ENCODE measurements at regions not wholly inside any gene's neighbourhood (a gene's known extent, or its start where the extent isn't known, plus 50 kb on each side); places are given as distances from the start of the nearest gene placed in this dataset.
"Not testable (repeated sequence)": the region's sequence is repeated elsewhere in the genome, so short reads cannot be mapped to it uniquely, and the experiment has no call there.

DNA sequence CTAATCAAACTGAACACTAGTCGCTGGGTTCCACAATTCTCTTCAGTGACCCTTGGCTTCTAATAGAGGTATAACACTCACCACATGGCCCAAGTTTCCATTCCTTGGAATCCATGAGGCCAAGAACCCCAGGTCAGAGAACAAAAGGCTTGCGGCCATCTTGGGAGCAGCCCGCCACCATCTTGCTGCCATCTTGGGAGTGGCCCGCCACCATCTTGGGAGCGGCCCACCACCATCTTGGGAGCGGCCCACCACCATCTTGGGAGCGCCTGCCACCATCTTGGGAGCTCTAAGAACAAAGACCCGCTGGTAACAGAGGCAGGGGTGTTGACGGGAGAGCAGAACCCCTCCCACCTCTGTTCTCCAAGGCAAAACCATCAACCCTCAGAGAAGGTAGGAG, 493.4 kb downstream of the MATN1 start:
- DNase-seq = no peak

DNA sequence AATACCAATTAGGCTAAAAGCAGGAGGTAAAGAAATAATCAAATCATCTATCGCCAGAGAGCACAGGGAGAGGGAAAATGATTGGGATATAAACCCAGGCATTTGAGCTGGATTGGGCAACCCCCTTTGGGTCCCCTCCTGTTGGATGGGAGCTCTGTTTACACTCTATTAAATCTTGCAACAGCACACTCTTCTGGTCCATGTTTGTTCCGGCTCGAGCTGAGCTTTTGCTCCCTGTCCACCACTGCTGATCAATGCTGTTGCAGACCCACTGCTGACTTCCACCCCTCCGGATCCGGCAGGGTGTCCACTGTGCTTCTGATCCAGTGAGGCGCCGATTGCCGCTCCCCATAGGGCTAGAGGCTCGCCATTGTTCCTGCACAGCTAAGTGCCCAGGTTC, 493.8 kb downstream of the MATN1 start:
- no peak for DNase-seq

DNA sequence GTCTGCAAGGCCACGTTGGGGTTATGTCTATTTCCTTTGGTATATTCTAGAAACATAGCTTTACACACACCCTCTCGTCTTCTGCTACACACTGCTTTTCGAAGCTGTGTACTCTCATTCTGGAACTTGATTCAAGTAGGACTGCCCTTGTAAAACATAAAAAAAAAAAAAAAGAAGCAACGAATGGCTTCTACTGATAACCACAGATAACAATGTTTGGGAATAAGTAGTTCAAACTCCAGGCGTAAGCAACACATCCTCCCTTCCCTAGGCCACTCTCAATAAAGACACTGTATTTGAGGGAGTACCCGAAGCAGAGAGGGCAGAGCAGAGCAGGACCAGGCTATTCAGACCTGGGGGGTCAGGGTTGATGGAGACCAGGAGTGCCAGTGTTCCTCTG, 496.7 kb downstream of the MATN1 start:
- DNase-seq = no peak

DNA sequence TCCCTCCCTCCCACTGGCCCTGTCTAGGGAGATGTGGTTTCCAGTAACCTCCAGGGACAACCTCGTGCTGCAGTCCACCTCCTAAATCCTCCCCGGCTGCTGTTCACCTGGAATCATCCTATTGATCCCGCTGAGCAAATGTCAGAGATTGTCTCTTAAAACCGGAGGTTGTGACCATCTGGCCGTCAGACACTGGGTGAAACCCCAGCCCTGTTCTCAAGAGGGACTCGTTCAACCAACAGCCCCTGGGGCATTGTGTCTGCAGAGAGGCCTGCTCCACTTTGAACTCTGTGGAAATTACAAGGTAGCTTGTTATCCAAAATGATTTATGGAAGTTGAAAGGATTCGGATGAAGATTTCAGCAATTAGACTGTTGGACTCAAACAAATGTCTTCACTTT, 498.0 kb downstream of the MATN1 start:
- DNase-seq = no peak

- DNase-seq = no peak
Measured at GRCh38 chr1:30219675-30220074, 503.7 kb downstream of the MATN1 start.

GRCh38 chr1:30218438-30218837, 504.9 kb downstream of the MATN1 start:
- no peak for DNase-seq

GRCh38 chr1:30216602-30217001, 506.8 kb downstream of the MATN1 start:
- DNase-seq = no peak

DNA sequence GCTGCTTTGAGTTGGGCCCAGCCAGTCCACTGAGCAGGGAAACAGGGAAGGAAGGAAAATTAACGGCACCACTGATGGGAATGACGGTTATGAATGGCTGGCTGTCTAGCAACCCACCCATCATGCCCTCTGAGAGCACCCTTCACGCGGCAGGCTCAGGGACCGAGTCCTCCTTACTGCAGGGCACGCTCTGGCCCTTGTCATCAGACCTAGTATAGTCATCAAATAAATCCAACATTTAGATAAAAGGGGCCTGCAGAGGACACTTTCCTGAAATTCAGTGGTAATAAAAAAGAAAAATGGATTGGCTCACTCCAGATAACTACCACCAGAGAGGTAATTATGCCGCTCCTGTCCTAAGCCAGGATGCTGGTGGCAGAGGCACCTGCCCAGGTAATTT, 509.4 kb downstream of the MATN1 start:
- DNase-seq = no peak

DNA sequence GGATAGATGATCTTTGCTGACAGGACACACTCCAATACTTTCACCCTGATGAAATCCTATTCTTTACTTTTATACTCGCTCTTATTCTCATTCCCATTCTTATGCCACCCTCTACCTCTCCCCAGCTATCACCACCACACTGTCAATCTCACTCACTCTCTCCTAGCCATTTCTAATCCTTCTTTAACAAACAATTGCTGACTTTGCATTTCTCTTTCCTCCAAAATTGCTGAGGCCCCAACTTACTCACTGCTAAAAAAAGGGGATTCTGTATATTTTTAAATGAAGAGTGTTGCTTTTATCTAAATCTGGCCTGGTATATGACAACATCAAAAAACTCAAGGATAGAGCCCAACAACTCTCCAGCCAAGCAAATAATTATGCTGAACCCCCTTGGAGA, 515.4 kb downstream of the MATN1 start:
- not testable (repeated sequence) for DNase-seq

DNA sequence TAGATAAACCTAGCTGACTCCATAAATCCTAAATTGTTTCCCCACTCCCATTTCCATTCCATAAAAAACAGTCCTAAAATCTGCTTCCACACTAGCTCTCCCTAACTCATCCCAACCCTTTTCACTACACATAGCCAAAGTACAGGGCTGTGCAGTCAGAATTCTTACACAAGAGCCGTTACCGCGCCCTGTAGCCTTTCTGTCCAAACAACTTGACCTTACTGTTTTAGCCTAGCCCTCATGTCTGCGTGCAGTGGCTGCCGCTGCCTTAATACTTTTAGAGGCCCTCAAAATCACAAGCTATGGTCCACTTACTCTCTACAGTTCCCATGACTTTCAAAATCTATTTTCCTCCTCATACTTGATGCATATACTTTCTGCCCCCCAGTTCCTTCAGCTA, 516.8 kb downstream of the MATN1 start:
- DNase-seq = not testable (repeated sequence)

DNA sequence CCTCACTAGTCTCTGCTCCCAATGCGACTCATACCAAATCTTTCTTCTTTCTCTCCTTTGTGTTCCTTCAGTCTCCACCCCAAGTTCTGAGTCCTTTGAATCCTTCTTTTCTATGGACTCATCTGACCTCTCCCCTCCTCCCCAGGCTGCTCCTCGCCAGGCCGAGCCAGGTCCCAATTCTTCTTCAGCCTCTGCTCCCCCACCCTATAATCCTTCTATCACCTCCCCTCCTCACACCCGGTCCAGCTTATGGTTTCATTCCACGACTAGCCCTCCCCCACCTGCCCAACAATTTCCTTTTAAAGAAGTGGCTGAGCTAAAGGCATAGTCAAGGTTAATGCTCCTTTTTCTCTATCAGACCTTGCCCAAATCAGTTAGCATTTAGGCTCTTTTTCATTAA, 518.5 kb downstream of the MATN1 start:
- not testable (repeated sequence) for DNase-seq

GRCh38 chr1:30201015-30201414, 522.4 kb downstream of the MATN1 start:
- DNase-seq = no peak

GRCh38 chr1:30200161-30200560, 523.2 kb downstream of the MATN1 start:
- DNase-seq = no peak

DNA sequence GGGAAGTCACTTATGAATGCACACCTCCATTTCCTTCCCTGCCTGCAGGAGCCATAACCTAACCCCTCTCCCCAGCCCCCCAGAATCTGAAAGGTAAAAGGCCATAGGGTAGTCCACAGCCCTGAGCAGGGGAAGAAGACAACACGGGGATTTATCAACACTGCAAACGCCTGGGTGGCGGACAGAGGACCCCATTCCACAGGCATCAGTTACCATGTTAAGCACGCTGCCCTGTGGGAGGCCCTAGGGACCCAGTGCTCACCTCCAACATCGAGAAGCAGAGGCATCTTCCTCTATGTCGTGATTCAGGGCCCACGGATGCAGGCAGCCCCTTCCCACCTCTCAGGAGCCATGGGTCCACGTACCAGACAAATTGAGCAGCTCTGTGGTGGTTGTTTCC, 523.8 kb downstream of the MATN1 start:
- no peak for DNase-seq

GRCh38 chr1:30198795-30199403, 524.5 kb downstream of the MATN1 start:
- no peak for DNase-seq

- no peak for DNase-seq
Measured at GRCh38 chr1:30198451-30198760, 525.0 kb downstream of the MATN1 start.

- DNase-seq = no peak
Measured at GRCh38 chr1:30197639-30198450, 525.5 kb downstream of the MATN1 start.

GRCh38 chr1:30196872-30197638, 526.3 kb downstream of the MATN1 start:
- DNase-seq = no peak

GRCh38 chr1:30196457-30196856, 526.9 kb downstream of the MATN1 start:
- DNase-seq = no peak

GRCh38 chr1:30195424-30196134, 527.8 kb downstream of the MATN1 start:
- no peak for DNase-seq

GRCh38 chr1:30194741-30195423, 528.5 kb downstream of the MATN1 start:
- DNase-seq = no peak

DNA sequence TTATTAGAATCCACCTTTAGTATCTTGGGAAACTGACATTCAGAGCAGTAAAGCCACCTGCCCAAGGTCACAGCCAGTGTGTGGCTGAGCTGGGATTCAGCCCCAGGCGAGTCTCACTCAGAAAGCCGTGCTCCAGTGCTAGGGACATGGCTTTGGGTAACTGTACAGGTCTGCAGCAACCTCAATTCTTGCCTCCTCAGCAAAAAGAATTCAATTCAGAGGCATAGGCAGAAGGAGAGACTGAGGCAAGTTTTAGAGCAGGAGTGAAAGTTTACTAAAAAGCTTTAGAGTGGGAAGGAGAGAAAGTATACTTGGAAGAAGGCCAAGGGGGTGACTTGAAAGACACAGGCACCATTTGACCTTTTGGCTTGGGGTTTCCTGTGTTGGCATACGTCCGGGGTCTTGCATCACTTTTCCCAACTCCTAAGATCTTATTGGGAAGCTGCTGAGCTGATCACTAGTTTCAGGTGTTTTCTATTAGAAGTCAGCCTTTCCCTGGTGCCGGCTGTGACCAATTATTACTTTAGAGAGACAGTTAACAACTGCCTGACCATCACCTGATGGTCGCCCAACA, 529.3 kb downstream of the MATN1 start:
- no peak for DNase-seq

All from CD4-positive, alpha-beta T cell treated with Interleukin-17A for 1 hour (primary cell).